ENCODE measurements at regions not wholly inside any gene's neighbourhood (a gene's known extent, or its start where the extent isn't known, plus 50 kb on each side); places are given as distances from the start of the nearest gene placed in this dataset.

DNA sequence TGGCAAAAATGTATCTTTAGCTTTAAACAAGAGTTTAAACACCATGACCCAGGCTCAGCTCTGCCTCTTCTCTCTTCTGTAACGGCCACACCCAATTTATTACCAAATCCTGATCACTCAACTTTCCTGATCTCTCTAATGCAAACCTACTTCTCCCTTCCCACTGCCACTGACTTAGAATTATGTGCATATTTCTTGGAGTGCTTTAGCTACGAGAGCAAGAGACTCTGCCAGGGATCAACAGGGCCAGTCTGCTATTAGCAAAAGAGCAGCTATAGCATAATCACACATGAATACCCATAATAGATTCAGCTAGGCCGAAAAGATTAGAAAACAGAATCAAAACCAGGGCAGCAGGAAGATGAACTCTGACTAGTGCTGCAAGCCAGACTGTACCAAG, 215.5 kb downstream of the MRPL39 start:
- TF ChIP-seq TAF1 (IDR thresholded peaks at IDR 0.05; ENCODE audit: low read depth) (no peak), EZH2 (IDR thresholded peaks at IDR 0.05; ENCODE audit: borderline replicate concordance, insufficient read depth, low read length, poor library complexity, severe bottlenecking) (no peak), POLR2AphosphoS5 (IDR thresholded peaks at IDR 0.05) (no peak), EP300 (conservative IDR thresholded peaks at IDR 0.05; ENCODE audit: poor library complexity, severe bottlenecking) (no peak)
- TF ChIP-seq, protein P1, sequence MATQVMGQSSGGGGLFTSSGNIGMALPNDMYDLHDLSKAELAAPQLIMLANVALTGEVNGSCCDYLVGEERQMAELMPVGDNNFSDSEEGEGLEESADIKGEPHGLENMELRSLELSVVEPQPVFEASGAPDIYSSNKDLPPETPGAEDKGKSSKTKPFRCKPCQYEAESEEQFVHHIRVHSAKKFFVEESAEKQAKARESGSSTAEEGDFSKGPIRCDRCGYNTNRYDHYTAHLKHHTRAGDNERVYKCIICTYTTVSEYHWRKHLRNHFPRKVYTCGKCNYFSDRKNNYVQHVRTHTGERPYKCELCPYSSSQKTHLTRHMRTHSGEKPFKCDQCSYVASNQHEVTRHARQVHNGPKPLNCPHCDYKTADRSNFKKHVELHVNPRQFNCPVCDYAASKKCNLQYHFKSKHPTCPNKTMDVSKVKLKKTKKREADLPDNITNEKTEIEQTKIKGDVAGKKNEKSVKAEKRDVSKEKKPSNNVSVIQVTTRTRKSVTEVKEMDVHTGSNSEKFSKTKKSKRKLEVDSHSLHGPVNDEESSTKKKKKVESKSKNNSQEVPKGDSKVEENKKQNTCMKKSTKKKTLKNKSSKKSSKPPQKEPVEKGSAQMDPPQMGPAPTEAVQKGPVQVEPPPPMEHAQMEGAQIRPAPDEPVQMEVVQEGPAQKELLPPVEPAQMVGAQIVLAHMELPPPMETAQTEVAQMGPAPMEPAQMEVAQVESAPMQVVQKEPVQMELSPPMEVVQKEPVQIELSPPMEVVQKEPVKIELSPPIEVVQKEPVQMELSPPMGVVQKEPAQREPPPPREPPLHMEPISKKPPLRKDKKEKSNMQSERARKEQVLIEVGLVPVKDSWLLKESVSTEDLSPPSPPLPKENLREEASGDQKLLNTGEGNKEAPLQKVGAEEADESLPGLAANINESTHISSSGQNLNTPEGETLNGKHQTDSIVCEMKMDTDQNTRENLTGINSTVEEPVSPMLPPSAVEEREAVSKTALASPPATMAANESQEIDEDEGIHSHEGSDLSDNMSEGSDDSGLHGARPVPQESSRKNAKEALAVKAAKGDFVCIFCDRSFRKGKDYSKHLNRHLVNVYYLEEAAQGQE (IDR thresholded peaks at IDR 0.05; ENCODE audit: borderline replicate concordance) = no peak

Measured in neural cell (in vitro differentiated cells).